Upper lobe of left lung (tissue), 6 donors: ENCODE measurements at regions not wholly inside any gene's neighbourhood (a gene's known extent, or its start where the extent isn't known, plus 50 kb on each side); places are given as distances from the start of the nearest gene placed in this dataset.

ENCODE experiments used
- ATAC-seq, 2 donors: fragments of 200-7000 bp; cut with Tn5 transposase; one replicate each; pipeline ENCODE4 v1.9.1; 2022; ENCODE audit warnings: mild to moderate bottlenecking in 2 of 2, moderate library complexity in 2 of 2; ENCODE audit not compliant: low FRiP score in 2 of 2
- DNase-seq, 2 donors: peaks; one replicate each; pipeline ENCODE4 v3.0.0-alpha.2; 2019 to 2020
- H3K27ac ChIP-seq, 4 donors: fragments of 200-600 bp; sonication (generic); one replicate each; pipeline ENCODE4 v1.5.1; 2016 to 2019
- H3K27me3 ChIP-seq, 4 donors: fragments of 200-600 bp; sonication (generic); one replicate each; pipeline ENCODE4 v1.5.1; 2017 to 2019
- H3K36me3 ChIP-seq, 4 donors: fragments of 200-600 bp; sonication (generic); one replicate each; pipeline ENCODE4 v1.5.1; 2016 to 2019
- H3K4me1 ChIP-seq, 4 donors: fragments of 200-600 bp; sonication (generic); one replicate each; pipeline ENCODE4 v1.5.1; 2018 to 2019
- H3K4me3 ChIP-seq, 4 donors: fragments of 200-600 bp; sonication (generic); one replicate each; pipeline ENCODE4 v1.5.1; 2017 to 2019; ENCODE audit warnings: mild to moderate bottlenecking in 2 of 4, moderate library complexity in 1 of 4
- H3K9me3 ChIP-seq, 4 donors: fragments of 200-600 bp; sonication (generic); one replicate each; pipeline ENCODE4 v1.5.1; 2018 to 2019
- EP300 ChIP-seq, 4 donors: sonication (generic); formaldehyde crosslinking; IDR thresholded peaks; one replicate each; pipeline ENCODE4 v1.5.1; 2017; ENCODE audit warnings: antibody characterized with exemption in 4 of 4, control low read depth in 2 of 4
- POLR2A ChIP-seq, 4 donors: fragments of 450-650 bp; IDR thresholded peaks; one replicate each; pipeline ENCODE4 v1.5.1; 2016 to 2017; ENCODE audit warnings: antibody characterized with exemption in 4 of 4, mild to moderate bottlenecking in 2 of 4
- POLR2AphosphoS5 ChIP-seq, 2 donors: sonication (generic); formaldehyde crosslinking; IDR thresholded peaks; one replicate each; pipeline ENCODE4 v1.5.1; 2017; ENCODE audit warnings: antibody characterized with exemption in 2 of 2
- WGBS, 2 donors: methylation state at CpG; one replicate each; pipeline ENCODE4 v1.1.5; 2017 to 2018; 5-methylcytosine and 5-hydroxymethylcytosine counted together
- TF ChIP-seq, protein P1 (sequence below), 6 experiments: fragments of 450-650 bp in 4 of 6; fragments of 200-600 bp in 2 of 6; sonication (generic) in 2 of 6; IDR thresholded peaks; one replicate each; pipeline ENCODE4 v1.5.1; 2016 to 2019; ENCODE audit warnings: antibody characterized with exemption in 6 of 6
- donor health status: DM: no; HTN: no; CAD: no; lungs with moderate emphysema.
- donor health status: DM: no; HTN: yes; CAD: no; lungs with severe emphysema.

DNA sequence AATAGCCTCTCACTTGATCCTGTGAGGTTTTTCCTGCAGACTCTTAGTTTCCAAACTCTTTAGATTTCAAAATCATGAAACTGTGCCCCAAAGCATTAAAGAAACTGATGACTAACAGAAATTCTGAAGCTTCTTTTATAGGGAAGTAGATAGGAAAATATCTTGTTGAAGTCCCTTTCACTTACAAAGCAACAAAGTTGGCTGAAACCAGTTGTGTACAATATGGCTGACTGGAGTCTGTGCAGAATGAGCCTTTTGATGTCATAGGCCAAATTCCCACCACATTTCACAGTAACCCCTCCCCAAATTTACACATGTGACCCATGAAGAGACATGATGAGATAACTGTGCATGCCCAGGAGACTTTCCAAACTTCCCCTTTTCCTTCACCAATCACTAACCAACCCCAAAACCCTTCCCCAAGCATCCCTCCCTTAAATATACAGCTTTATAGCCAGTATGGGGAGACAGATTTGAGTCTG, 61.7 kb upstream of the NCK2 start:
- H3K27me3 ChIP-seq, result no peaks in the 10 kb centered on the region
- H3K36me3 ChIP-seq, result no peaks in the 10 kb centered on the region
- no peak for TF ChIP-seq POLR2AphosphoS5 (IDR thresholded peaks at IDR 0.05)
- TF ChIP-seq, protein P1, sequence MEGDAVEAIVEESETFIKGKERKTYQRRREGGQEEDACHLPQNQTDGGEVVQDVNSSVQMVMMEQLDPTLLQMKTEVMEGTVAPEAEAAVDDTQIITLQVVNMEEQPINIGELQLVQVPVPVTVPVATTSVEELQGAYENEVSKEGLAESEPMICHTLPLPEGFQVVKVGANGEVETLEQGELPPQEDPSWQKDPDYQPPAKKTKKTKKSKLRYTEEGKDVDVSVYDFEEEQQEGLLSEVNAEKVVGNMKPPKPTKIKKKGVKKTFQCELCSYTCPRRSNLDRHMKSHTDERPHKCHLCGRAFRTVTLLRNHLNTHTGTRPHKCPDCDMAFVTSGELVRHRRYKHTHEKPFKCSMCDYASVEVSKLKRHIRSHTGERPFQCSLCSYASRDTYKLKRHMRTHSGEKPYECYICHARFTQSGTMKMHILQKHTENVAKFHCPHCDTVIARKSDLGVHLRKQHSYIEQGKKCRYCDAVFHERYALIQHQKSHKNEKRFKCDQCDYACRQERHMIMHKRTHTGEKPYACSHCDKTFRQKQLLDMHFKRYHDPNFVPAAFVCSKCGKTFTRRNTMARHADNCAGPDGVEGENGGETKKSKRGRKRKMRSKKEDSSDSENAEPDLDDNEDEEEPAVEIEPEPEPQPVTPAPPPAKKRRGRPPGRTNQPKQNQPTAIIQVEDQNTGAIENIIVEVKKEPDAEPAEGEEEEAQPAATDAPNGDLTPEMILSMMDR (IDR thresholded peaks at IDR 0.05), result no peak
- no peak for TF ChIP-seq POLR2A (IDR thresholded peaks at IDR 0.05)
- TF ChIP-seq EP300 (IDR thresholded peaks at IDR 0.05), result no peak
- no peak for ATAC-seq
- peaks cover 0 to 3% (median 0%) of the 10 kb centered on the region in 4 donors for H3K4me1 ChIP-seq
- H3K27ac ChIP-seq, result no peak overlapping the region
- H3K9me3 ChIP-seq, result no peaks in the 10 kb centered on the region
- no peak overlapping the region for H3K4me3 ChIP-seq
- no peak for DNase-seq

DNA sequence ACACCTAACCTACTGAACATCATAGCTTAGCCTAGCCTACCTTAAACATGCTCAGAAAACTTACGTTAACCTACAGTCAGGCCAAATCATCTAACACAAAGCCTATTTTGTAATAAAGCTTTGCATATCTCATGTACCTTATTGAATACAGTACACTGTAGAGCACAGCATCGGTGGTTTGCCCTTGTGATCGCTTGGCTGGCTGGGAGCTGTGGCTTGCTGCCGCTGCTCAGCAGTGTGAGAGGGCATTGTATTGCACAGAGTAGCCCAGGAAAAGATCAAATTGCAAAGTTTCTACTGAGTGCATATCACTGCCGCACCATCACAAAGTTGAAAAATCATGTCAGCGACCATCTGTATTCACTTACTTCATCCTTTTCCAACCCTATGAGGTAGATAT, 62.3 kb upstream of the NCK2 start:
- H3K27ac ChIP-seq, result no peak overlapping the region
- TF ChIP-seq POLR2A (IDR thresholded peaks at IDR 0.05) (no peak), POLR2AphosphoS5 (IDR thresholded peaks at IDR 0.05) (no peak)
- TF ChIP-seq, protein P1 (IDR thresholded peaks at IDR 0.05), result no peak
- WGBS, 2 donors, result 81 to 84% methylated on average over 6 of the region's 6 CpGs

DNA sequence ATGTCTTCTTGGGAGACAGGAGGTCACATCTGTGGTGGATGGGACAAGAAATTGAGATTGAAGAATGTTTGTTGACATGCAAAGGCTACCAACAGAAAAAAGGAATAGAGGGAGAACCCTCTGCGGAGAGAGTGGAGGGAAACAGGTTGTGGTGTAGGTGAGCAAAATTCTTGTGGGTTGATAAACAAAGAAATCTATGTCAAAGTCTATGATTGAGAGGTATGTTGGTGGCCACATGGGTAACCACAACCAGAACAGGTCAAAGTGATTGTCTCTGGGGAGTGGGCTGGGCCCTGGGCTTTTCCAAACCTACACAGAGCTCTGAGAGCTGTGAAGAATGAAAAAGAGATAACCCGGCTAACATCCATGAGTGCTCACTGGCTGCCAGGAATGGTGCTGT, 62.8 kb upstream of the NCK2 start:
- Histone ChIP-seq H3K4me3 (no peak overlapping the region), H3K36me3 (no peaks in the 10 kb centered on the region), H3K4me1 (peaks cover 0 to 3% (median 0%) of the 10 kb centered on the region in 4 donors), H3K27me3 (no peaks in the 10 kb centered on the region), H3K9me3 (no peaks in the 10 kb centered on the region), H3K27ac (no peak overlapping the region)
- ATAC-seq (no peak), DNase-seq (no peak)
- WGBS, 2 donors, result 93 to 97% methylated on average over 2 of the region's 2 CpGs
- TF ChIP-seq POLR2AphosphoS5 (IDR thresholded peaks at IDR 0.05) (no peak), POLR2A (IDR thresholded peaks at IDR 0.05) (no peak), EP300 (IDR thresholded peaks at IDR 0.05) (no peak)

More for the DNA sequence above, 62.3 kb upstream of the NCK2 start:
- Histone ChIP-seq H3K27me3 (no peaks in the 10 kb centered on the region), H3K4me1 (peaks cover 0 to 3% (median 0%) of the 10 kb centered on the region in 4 donors), H3K9me3 (no peaks in the 10 kb centered on the region), H3K36me3 (no peaks in the 10 kb centered on the region), H3K4me3 (no peak overlapping the region)
- ATAC-seq (no peak), DNase-seq (no peak)

DNA sequence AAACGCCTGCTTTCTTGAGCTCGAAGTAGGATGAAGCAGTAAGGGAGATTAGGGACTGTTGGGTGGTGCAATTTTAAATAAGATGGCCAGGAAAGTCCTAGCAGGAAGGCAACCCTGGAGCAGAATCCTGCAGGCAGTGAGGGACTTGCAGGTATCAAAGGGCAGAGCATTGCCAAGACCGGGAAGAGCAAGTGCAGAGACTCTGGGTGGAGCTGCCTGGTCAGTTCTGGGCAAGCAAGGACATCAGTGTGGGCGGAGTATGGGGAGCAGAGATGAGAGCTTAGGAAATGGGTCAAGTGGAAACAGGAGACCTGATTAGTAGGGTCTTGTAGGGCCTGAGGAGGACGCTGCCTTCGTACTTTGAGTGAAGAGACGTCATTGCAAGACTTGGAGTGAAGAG, 64.4 kb upstream of the NCK2 start:
- Histone ChIP-seq H3K4me3 (no peak overlapping the region), H3K36me3 (no peaks in the 10 kb centered on the region), H3K27me3 (no peaks in the 10 kb centered on the region), H3K9me3 (no peaks in the 10 kb centered on the region), H3K27ac (no peak overlapping the region), H3K4me1 (peaks cover 0 to 3% (median 0%) of the 10 kb centered on the region in 4 donors)
- no peak for DNase-seq
- TF ChIP-seq, protein P1 (IDR thresholded peaks at IDR 0.05), result no peak
- TF ChIP-seq POLR2AphosphoS5 (IDR thresholded peaks at IDR 0.05) (no peak), POLR2A (IDR thresholded peaks at IDR 0.05) (no peak), EP300 (IDR thresholded peaks at IDR 0.05) (no peak)
- WGBS, 2 donors, result 58 to 87% methylated on average over 7 of the region's 7 CpGs
- ATAC-seq, result no peak

DNA sequence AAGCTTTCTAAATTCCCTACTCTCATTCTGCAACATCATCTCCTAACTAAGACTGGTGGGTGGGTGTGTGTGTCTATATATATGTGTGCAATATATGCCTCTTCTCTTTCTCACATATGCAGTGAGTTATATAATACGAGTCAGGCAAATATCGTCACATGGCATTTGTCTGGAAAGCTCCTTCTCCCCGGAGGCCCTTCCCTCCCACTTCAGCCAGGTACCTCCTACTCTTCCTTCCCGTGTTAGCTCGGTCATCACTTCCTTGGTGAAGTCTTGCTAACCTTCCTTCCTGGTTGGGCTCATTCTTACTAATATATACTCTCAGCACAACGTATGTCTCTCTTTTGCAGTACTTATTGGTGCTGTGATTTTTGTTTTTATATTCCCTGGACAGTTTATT, 66.4 kb upstream of the NCK2 start:
- Histone ChIP-seq H3K4me1 (peaks cover 0 to 3% (median 0%) of the 10 kb centered on the region in 4 donors), H3K27ac (no peak overlapping the region), H3K4me3 (no peak overlapping the region), H3K27me3 (no peaks in the 10 kb centered on the region), H3K9me3 (no peaks in the 10 kb centered on the region), H3K36me3 (no peaks in the 10 kb centered on the region)
- 56 to 68% methylated on average over 6 of the region's 6 CpGs for WGBS, 2 donors
- DNase-seq (no peak), ATAC-seq (no peak)
- no peak for TF ChIP-seq POLR2A (IDR thresholded peaks at IDR 0.05)
- TF ChIP-seq, protein P1 (IDR thresholded peaks at IDR 0.05), result no peak
- TF ChIP-seq EP300 (IDR thresholded peaks at IDR 0.05), result no peak
- no peak for TF ChIP-seq POLR2AphosphoS5 (IDR thresholded peaks at IDR 0.05)
